SK-N-MC (cell line): ENCODE measurements at regions not wholly inside any gene's neighbourhood (a gene's known extent, or its start where the extent isn't known, plus 50 kb on each side); places are given as distances from the start of the nearest gene placed in this dataset.

Experiments
- DNase-seq: peaks from one replicate; pipeline ENCODE4 v3.0.0-alpha.2; 2011; ENCODE audit warnings: low read depth, low spot score
- H3K27ac ChIP-seq: fragments of 200-600 bp; sonication (generic); 2 replicates; pipeline ENCODE4 v1.5.1; 2016; ENCODE audit warnings: mixed run types
- H3K36me3 ChIP-seq: fragments of 200-600 bp; sonication (generic); 2 replicates; pipeline ENCODE4 v1.6.1; 2017; ENCODE audit warnings: antibody characterized with exemption, low read length, mixed read lengths; ENCODE audit not compliant: insufficient read depth
- H3K4me3 ChIP-seq: fragments of 200-600 bp; sonication (generic); 2 replicates; pipeline ENCODE4 v1.5.1; 2016
- H3K9ac ChIP-seq: fragments of 200-600 bp; sonication (generic); 2 replicates; pipeline ENCODE4 v1.8.0; 2017; ENCODE audit warnings: mixed run types, mixed read lengths; ENCODE audit not compliant: insufficient read length
- H3K9me3 ChIP-seq: fragments of 200-600 bp; sonication (generic); 2 replicates; pipeline ENCODE4 v1.6.1; 2017; ENCODE audit warnings: low read depth, mild to moderate bottlenecking, antibody characterized with exemption, low read length, moderate library complexity, mixed read lengths
- EZH2 ChIP-seq: fragments of 200-600 bp; sonication (generic); IDR thresholded peaks from one replicate; pipeline ENCODE4 v1.6.1; 2017; ENCODE audit warnings: antibody characterized with exemption
- FOXP2 ChIP-seq: optimal IDR thresholded peaks from 2 replicates; pipeline ENCODE3; 2011; ENCODE audit warnings: mild to moderate bottlenecking, moderate library complexity; ENCODE audit not compliant: insufficient read depth; ENCODE audit errors: extremely low read length, control extremely low read depth
- POLR2AphosphoS5 ChIP-seq: IDR thresholded peaks from 2 replicates; pipeline ENCODE4 v1.6.1; 2012; ENCODE audit warnings: mild to moderate bottlenecking, low read depth, low read length, borderline replicate concordance

GRCh38 chr10:4736608-4737007 lies 89.4 kb upstream of the AKR1E2 start:
- TF ChIP-seq FOXP2 (no peak), EZH2 (no peak), POLR2AphosphoS5 (no peak)
- Histone ChIP-seq H3K36me3 (no peaks in the 10 kb centered on the region), H3K27ac (no peak overlapping the region)

GRCh38 chr10:4736183-4736582 lies 89.8 kb upstream of the AKR1E2 start:
- Histone ChIP-seq H3K4me3 (no peak overlapping the region), H3K9ac (no peak overlapping the region), H3K9me3 (no peaks in the 10 kb centered on the region), H3K27ac (no peak overlapping the region), H3K36me3 (no peaks in the 10 kb centered on the region)
- no peak for DNase-seq
- no peak for TF ChIP-seq POLR2AphosphoS5
- no peak for TF ChIP-seq EZH2
- no peak for TF ChIP-seq FOXP2

More at GRCh38 chr10:4736608-4737007, 89.4 kb upstream of the AKR1E2 start:
- Histone ChIP-seq H3K9ac (no peak overlapping the region), H3K9me3 (no peaks in the 10 kb centered on the region), H3K4me3 (no peak overlapping the region)
- DNase-seq, result no peak

GRCh38 chr10:4733843-4734224 lies 92.2 kb upstream of the AKR1E2 start:
- Histone ChIP-seq H3K36me3 (no peaks in the 10 kb centered on the region), H3K27ac (no peak overlapping the region), H3K4me3 (no peak overlapping the region), H3K9ac (no peak overlapping the region), H3K9me3 (no peaks in the 10 kb centered on the region)
- no peak for TF ChIP-seq FOXP2
- TF ChIP-seq EZH2, result no peak
- TF ChIP-seq POLR2AphosphoS5, result no peak
- no peak for DNase-seq

- Histone ChIP-seq H3K9ac (no peak overlapping the region), H3K36me3 (no peaks in the 10 kb centered on the region), H3K27ac (no peak overlapping the region), H3K9me3 (no peaks in the 10 kb centered on the region), H3K4me3 (no peak overlapping the region)
- TF ChIP-seq FOXP2 (no peak), EZH2 (no peak), POLR2AphosphoS5 (no peak)
- no peak for DNase-seq
Observed at GRCh38 chr10:4733150-4733842, 92.7 kb upstream of the AKR1E2 start.

- Histone ChIP-seq H3K9ac (no peak overlapping the region), H3K4me3 (no peak overlapping the region), H3K36me3 (no peaks in the 10 kb centered on the region), H3K9me3 (no peaks in the 10 kb centered on the region), H3K27ac (no peak overlapping the region)
- no peak for TF ChIP-seq FOXP2
- no peak for TF ChIP-seq EZH2
- DNase-seq, result no peak
Observed at GRCh38 chr10:4730998-4731397, 95.0 kb upstream of the AKR1E2 start.

GRCh38 chr10:4725917-4726606 lies 99.9 kb upstream of the AKR1E2 start:
- no peak overlapping the region; the same call in 1 of the 2 replicates for H3K27ac ChIP-seq
- DNase-seq, result no peak
- H3K36me3 ChIP-seq, result no peaks in the 10 kb centered on the region
- TF ChIP-seq POLR2AphosphoS5 (no peak), EZH2 (no peak), FOXP2 (no peak)
- no peaks in the 10 kb centered on the region for H3K9me3 ChIP-seq
- H3K4me3 ChIP-seq, result peak overlapping the region; percentile 4; the same call in 1 of the 2 replicates
- no peak overlapping the region for H3K9ac ChIP-seq

GRCh38 chr10:4723860-4724259 lies 102.1 kb upstream of the AKR1E2 start:
- Histone ChIP-seq H3K27ac (peak overlapping the region; percentile 25; the same call in 1 of the 2 replicates), H3K9me3 (no peaks in the 10 kb centered on the region), H3K36me3 (no peaks in the 10 kb centered on the region), H3K4me3 (no peak overlapping the region), H3K9ac (no peak overlapping the region)
- no peak for TF ChIP-seq POLR2AphosphoS5
- no peak for TF ChIP-seq EZH2
- no peak for TF ChIP-seq FOXP2
- no peak for DNase-seq

- H3K27ac ChIP-seq, result no peak overlapping the region
- no peak for TF ChIP-seq EZH2
- no peaks in the 10 kb centered on the region for H3K36me3 ChIP-seq
- H3K9me3 ChIP-seq, result no peaks in the 10 kb centered on the region
- DNase-seq, result peak; percentile 26
- no peak overlapping the region for H3K4me3 ChIP-seq
- H3K9ac ChIP-seq, result no peak overlapping the region
Observed at GRCh38 chr10:4721999-4722753, 103.8 kb upstream of the AKR1E2 start.

GRCh38 chr10:4720463-4720862 lies 105.5 kb upstream of the AKR1E2 start:
- H3K27ac ChIP-seq, result peak overlapping the region; percentile 35; the same call in 1 of the 2 replicates
- H3K36me3 ChIP-seq, result no peaks in the 10 kb centered on the region
- no peak overlapping the region for H3K9ac ChIP-seq

More at GRCh38 chr10:4720463-4720862, 105.5 kb upstream of the AKR1E2 start:
- Histone ChIP-seq H3K4me3 (no peak overlapping the region), H3K9me3 (no peaks in the 10 kb centered on the region)
- TF ChIP-seq FOXP2 (no peak), POLR2AphosphoS5 (no peak), EZH2 (no peak)
- DNase-seq, result no peak
